Hepatic stellate cell (primary cell): ENCODE measurements at regions not wholly inside any gene's neighbourhood (a gene's known extent, or its start where the extent isn't known, plus 50 kb on each side); places are given as distances from the start of the nearest gene placed in this dataset.
"Not testable (repeated sequence)": the region's sequence is repeated elsewhere in the genome, so short reads cannot be mapped to it uniquely, and the experiment has no call there.

Experiments used
- DNase-seq: peaks from one replicate; pipeline ENCODE4 v3.0.0; 2011; ENCODE audit warnings: low spot score

DNA sequence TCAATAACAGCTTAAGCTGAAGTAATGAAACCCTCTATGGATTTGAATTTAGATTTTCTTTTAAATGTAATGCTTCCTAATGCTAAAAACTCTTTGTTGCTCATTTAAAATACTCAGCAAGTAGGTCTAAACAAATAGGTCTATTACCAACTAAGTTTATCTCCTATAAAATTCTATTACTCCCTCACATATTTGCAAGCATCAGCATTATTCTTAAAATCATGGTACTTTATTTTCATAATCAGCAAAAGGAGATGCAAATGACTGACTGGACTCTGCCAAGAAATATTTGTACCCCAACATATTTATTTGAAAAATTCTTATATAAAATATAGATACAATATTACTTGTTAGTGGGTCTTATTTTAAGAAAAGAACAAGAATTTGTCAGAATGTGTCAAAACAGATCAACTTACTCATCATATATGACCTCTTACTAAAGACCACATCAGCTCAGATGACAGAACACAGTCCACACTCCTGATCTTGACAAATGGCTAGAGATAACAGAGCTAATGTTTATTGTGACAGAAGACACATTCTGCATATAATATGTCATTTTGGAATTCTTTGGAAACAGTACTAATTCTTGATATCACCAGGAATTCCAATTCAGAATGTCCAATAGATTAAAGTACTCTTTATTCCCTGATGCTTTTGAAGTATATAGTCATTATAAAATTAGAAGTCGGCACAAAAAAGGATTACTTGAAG, 704.6 kb upstream of the PCDH9 start:
- no peak for DNase-seq

DNA sequence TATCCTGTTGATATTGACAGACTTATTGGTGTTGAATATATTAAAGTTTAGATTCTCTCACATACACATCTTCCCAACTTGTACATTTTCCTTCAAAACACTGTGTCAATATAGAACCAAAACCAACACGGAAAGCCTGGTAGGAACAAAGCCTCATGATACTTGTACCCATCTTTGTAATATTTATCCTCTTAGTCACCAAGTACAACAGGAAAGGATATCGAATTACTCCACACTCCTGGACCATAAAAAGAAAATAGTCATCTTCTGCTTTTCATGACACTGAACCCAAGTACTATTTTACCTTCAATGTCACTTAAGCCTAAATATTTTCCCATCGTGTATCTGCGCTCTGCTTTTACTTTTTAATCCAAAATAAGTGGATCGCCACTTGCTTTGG, 702.9 kb upstream of the PCDH9 start:
- DNase-seq, result no peak

DNA sequence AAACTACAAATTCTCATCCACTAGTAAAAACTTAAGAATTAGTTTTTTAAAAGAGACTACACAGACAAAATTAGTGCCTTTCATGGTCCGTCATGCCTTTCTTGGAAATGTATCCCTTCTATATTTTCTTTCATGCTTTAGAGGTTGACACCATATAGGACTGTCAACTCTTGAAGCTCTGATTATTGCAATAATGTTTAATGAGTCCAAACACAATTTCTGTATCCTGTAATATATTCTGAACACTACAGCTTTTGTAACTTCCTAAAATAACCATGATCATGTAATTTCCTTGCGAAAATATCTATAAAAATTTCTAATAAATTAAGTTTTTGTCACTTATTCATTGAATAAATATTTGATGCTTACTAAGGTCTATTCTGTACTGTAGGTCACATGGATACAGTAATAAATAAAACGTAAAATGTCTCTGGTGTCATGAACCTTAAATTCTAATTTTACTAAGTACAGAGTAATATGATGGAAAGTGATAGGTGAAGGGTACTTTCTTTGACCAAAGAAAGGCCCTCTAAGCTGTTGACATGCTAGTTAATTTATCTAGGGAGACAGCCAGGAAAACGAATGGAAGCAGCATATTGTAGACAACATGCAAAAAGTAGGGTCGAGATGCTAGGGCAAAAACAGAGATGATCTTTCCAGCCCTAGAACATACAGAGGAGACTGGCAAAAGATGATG, 687.3 kb upstream of the PCDH9 start:
- no peak for DNase-seq

DNA sequence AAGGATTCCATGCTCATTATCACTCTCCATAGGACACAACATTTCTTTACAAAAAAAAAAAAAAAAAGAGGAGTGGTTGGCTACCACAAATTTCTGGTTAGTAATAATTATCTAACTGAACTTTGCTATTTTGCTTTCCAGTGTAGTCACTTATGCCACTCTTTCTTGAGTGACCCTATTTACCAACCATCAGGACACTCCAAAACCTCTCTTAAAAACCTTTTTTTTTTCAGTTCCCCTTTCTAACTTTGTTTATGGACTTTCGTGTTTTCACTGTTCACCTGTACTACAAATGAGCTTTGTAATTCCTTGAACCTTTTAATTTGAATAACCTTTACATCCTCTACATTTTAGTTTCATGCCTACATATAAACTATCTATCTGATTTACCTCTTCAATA, 686.5 kb upstream of the PCDH9 start:
- DNase-seq, result no peak

DNA sequence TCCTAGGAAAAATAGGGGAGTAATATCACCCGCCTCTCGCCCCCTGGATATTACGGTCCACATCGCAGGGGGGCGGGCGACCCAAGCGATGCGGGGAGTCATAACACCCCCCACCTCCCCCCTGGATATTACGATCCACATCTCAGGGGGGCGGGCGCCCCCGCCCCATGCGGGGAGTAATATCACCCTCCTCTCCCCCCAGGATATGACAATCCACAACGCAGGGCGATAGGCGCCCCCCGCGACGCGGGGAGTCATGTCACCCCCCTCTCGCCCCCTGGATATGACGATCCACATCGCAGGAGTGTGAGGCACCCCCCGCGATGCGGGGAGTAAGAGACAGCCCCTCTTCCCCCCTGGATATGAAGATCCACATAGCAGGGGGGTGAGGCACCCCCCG, 684.4 kb upstream of the PCDH9 start:
- no peak for DNase-seq

DNA sequence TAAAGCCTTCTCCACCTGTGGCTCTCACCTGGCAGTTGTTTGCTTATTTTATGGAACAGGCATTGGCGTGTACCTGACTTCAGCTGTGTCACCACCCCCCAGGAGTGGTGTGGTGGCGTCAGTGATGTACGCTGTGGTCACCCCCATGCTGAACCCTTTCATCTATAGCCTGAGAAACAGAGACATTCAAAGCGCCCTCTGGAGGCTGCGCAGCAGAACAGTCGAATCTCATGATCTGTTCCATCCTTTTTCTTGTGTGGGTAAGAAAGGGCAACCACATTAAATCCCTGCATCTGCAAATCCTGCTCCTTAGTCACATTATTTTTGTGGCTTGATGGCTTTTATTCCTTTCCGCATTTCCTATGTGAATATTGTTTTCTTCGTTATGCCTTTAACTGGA, 672.8 kb upstream of the PCDH9 start:
- not testable (repeated sequence) for DNase-seq

DNA sequence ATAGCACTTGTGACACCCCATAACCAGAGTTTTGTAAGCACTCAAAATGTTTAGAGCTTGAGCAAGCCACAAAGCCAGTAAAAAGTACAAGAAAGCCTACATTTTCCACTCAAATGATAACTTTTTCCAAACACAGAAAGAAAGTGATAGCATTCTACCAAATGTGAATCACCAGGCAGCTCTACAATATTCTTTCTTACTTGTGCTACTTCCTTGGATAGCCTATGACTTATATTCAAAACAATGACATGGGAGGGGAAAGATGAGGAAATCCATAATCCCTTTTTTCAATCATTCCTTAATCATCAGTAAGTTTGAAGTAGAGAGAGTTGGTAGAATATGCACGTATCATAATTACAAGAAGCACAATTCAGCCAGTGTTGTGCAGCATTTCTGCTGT, 650.8 kb upstream of the PCDH9 start:
- DNase-seq, result no peak

DNA sequence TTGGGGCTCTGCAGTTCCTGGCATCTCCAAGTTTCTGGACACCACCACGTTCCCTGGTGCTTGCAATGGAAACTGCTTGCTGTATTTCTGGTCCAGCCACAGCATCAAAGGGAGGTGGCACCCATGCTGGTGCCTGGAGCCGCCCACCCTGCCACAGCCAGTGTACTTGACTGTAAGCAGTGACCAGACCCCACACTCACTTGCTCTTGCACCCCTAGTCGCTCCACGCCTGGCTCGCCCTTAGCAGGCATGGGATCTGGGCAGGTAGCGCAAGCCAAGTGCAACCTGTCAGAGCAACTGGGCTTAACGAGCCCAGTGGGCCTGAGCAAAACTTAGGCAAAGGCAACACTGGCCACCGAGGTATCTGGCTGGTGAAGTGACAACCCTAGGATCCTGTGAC, 648.2 kb upstream of the PCDH9 start:
- no peak for DNase-seq

DNA sequence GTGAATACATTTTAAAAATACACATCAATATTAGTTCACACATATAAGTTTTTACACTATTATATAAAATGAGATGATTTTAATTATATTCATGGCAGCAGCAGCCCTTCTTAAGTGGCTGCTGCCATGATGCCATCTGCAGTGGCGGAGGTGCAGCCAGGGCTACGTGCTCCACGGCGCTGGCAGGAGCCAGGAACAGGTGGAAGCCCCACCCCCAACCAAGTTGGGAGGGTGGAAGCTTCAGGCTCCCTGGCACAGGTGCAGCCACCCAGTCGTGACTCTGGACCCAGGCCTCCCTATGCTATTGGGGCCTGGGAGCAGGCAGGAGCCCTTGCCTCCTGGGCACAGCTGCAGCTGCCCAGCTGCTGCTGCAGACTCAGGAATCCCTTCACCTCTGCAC, 646.9 kb upstream of the PCDH9 start:
- no peak for DNase-seq

DNA sequence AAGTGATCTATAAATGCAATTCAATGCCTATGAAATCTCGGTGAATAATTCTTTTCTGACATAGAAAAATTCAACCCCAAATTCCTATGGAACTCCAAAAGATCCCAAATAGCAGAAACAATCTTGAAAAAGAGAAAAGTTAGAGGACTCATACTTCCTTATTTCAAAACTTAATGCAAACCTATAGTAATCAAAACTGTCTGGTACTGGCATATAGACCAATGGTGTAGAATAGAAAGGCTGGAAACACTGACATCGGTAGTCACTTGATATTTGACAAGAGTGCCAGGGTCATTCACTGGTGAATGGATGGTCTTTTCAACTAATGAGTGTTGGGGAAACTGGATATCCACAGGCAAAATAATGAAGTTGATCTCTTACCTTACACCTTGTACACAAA, 637.1 kb upstream of the PCDH9 start:
- DNase-seq, result no peak

DNA sequence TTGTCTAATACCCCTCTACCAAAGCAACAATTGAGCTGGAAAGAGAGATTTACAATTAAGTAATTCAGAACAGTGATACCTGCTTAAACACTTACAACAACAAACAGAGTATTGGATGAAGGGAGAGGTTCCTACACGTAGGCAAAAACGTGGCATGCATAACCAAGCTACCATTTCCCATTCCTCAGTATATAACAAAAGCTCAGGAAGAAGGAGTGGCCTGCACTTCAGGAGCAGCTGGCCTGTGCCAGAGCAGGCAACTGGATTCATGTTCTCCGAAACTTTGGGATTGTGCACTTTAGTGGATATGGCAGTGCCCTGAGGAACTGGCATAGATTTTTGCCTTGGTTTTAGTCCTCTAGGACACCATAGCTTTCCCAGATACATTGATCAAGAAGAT, 630.2 kb upstream of the PCDH9 start:
- no peak for DNase-seq

DNA sequence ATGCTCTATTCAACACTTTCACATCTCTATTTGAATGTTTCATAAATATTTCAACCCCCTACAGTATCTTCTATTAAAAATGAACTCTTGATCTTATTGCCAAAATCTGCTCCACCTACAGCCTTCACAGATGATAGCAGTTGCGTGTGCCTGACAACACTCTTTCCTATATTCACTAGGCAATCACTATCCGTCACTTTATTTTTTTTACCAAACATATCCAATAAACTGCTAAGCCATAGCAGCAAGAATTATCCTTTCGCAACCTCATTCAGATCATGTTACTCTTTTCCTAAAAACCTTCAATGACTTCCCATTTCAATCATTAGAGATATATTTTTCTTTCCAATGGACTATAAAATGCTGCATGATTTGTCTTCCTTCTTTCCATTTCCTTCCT, 629.8 kb upstream of the PCDH9 start:
- no peak for DNase-seq

DNA sequence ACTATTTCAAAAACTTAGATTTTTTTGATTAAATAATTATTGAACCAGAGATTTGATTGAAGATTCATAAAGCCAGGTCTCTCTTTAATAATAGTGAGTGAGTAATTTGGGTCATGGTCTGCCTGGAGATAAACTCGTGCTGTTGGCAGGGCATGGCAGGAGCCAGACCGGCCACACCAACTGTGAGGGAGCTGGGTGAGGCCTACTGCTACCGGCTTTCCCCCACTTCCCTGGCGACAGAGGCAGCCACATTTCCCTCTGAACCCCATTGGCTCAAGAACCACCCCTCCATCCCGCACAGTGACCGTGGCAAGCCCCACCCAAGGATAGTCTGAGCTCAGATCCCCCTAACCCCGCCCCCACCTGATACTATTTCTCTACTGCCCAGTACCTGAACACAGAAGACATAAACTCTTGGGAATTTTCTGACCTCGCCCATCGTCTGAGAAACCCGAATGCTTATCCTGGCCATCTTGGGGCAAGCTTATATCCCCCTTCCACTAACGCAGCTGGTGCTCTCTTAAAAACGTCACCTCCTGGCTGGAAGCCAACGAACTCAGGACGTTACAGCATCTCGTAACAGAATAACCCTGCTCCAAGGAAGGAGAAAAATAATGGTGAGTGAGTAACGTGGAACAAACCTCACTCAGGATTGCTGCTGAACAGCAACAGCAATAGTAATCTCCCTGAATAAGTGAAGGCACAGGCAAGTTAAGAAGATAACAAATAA, 627.6 kb upstream of the PCDH9 start:
- no peak for DNase-seq

DNA sequence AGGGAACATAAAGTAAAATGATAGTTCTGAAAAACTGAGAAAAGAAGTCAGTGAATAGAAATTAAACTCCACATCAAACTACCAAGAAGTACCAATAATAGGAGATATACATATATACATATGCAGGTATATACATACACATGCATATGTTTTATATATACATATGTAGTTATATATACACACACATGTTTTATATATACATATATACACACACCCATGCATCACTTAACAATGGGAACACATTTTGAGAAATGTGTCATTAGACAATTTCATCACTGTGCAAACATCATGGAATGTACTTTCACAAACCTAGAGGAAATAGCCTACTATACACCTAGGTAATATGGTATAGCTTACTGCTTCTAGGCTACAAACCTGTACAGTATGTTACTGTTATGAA, 626.8 kb upstream of the PCDH9 start:
- no peak for DNase-seq

DNA sequence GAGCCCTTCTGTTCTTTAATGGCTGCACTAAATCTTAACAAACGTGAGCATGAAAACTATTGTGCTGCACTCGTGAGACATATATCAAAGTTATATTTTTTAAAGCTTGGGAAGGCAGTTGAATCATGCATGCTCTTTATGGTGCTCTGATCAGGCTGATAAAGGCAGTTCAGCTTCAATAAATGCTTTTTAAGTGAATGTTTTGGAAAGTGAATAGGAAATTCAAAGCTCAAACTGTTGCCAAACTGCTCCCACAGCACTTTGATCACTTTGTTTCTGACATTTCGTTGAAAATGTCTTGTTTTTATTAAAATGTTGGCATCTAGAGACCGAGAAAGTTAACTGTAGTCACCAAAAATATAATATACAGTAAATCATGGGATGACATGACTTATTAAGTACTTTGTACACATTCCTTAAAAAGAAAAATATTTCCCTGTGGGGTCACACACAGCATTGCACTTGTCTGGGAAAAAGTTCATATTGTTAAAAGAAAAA, 625.7 kb upstream of the PCDH9 start:
- no peak for DNase-seq

DNA sequence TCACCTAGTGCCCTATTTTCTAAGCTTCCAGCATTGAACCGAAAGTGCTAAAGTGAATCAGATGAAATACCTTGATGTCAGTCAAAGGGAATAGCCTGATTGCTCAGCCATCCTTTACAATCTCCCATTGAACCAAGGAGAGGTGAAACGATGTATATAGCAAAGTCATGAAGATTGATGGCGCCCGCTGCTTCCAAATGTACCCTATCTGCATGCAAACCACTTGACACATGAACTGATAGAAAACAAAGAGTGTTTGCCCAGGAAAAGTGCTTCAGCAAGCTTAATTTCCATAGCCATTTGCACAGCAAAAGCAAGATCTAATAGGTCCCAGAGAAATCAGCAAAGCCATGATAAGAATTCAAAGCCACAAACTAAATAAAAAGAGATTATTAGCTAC, 624.9 kb upstream of the PCDH9 start:
- no peak for DNase-seq

DNA sequence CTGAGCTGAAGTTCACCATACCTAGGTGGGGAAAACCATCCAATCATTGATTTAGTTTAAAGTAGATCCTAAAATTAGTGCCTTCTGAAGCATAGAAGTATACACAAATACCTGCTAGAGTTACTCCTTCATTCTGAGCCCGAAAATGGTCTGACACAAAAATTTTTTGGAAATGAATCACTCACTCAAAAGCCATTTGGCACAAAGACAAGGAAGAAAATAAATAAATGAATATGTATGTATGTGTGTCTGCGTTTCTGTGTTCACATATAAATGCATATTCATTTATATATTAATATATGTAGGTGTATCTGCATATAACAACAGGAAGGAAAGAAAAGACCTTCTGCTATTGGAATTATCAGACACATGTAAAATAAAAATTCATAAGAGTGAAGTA, 614.4 kb upstream of the PCDH9 start:
- no peak for DNase-seq

DNA sequence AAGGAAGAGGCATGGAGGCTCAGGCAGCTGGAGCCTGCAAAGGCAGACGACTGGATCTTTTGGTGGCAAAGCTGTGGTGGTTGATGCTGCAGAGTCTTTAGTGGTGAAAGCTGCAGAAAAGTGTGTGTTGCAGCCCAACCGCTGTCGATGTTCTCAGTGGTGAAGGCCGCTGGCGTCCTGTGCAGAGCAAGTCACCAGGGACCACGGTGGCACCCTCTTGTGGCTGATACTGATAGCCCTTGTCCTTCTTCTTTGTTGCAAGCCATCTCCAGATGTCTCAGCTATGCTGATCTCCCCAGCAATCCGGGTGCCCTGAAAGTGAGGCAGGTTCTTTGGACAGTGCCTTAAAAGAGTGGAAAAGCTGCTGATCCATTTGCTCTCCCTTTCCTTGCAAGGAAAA, 610.9 kb upstream of the PCDH9 start:
- DNase-seq, result no peak

DNA sequence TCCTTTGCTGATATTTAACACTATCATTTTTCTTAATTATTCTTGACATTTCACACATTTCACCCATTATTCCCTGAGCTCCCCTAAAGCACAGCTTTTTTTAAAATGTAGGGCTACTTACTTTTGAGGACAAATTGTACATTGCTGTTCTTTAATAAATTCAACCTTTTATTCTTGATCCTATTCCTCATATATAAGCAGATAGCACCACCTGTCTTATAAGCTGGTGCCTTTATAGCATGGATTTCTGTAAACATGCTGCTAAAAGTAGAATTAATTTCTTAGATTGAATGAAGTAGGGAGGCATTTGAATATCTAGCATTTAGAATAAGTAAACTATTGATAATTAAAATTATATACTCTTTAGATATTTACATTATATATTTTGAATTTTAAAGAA, 603.4 kb upstream of the PCDH9 start:
- no peak for DNase-seq

DNA sequence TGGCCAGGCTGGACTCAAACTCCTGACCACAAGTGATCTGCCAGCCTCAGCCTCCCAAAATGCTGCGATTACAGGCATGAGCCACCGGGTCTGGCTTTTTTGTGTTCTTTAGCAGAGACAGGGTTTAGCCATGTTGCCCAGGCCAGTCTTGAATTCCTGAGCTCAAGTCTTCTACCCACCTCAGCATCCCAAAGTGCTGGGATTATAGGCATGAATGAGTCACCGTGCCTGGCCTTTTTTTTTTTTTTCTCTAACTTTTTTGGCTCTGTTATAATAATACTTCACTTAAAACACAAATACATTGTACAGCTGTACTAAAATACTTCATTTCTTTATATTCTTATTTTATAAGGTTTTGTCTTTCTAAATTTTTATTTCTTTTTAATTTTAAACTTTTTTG, 599.5 kb upstream of the PCDH9 start:
- DNase-seq, result no peak

DNA sequence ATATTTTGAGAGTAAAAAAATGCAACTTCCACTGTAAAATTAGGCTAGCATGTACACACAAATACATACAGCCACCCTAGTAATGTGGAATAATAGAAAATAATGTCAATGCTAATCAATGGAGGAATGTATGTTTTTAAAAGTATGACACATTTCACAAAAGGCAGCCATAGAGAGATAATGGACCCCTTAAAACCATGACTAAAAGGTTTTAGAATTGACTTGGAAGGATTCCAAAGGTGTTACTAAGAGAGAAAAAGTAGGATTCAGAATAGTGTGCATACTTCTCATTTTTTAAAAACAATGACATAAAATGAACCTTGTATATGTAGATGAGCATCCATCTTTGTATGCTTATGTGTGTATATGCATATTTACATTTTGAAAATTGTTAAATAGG, 597.9 kb upstream of the PCDH9 start:
- DNase-seq, result no peak

DNA sequence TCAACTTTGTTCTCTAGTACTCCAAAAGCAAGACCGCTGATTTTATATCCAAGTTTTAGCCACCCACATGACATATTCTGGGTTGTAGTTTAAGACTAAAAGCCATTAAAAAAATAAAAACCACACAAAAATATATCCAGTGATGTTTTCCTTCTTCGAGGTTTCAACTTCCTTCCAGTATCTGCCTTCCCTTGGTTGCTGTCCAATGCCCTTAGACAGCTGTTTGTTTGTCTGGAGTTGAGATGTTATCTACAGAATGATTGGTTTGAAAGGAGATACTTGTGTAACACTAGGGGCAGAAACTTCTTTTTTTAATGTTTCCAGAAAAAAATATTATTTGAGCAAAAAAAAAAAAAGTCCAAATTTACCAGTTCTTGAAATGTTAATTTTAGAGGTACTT, 591.5 kb upstream of the PCDH9 start:
- no peak for DNase-seq

DNA sequence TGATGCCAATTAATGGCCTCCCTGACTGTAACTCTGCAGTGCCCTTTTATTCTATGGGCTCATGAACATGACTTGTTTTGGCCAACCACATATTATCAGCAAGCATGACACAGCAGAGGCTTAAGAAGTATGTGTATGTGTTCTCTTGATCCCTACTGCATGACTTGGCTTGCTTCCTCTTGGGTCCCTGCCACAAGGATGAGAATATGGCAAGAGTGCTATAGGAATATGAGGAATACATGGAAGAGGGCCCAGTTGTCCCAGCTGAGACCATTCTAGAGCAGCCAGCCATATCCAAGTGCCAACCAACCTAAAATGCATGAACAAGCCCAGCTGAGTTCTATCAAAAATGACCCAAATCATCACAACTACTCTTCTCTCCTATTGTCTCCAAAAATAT, 576.7 kb upstream of the PCDH9 start:
- DNase-seq, result no peak
